ENCODE measurements at regions not wholly inside any gene's neighbourhood (a gene's known extent, or its start where the extent isn't known, plus 50 kb on each side); places are given as distances from the start of the nearest gene placed in this dataset.

DNA sequence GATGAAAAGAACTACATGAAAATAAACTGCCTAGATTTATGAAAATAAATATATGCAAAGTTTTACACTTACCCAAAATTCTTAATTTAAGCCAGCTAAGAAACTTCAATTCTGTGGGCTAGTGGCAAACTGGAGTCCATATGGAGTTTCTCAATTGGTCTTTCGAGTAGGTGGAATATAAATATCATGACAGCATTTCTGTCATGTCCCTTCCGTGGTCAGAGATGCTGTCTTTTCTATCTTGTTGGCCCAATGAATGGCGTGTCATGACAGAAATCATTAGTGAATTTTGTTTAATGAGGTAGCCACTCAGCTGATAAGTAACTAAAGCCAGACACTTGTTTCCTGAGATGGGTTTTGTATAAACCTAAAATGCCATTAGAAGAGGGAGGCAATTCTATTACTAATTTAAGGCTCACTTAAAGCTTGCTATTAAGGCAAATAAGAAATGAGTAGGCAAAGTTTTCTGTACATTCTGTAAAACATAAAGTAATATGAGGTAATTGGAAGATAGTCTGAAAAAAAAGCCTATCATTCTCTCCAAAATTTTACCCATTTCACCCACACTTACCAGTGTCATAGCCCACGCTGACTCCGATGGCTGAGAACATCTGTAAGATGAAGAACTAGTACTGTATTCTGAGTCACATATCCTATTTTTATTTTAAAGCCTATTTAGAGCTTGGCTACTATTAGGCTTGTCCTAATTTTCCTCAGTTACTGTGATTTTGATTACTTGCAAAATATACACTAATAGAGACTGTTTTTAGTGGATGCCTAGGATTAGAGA lies 419.3 kb upstream of the MEF2C start:
- TF ChIP-seq EZH2phosphoT487 (IDR thresholded peaks at IDR 0.05; ENCODE audit: borderline replicate concordance, low read depth, low read length), result no peak
- TF ChIP-seq, protein P1, sequence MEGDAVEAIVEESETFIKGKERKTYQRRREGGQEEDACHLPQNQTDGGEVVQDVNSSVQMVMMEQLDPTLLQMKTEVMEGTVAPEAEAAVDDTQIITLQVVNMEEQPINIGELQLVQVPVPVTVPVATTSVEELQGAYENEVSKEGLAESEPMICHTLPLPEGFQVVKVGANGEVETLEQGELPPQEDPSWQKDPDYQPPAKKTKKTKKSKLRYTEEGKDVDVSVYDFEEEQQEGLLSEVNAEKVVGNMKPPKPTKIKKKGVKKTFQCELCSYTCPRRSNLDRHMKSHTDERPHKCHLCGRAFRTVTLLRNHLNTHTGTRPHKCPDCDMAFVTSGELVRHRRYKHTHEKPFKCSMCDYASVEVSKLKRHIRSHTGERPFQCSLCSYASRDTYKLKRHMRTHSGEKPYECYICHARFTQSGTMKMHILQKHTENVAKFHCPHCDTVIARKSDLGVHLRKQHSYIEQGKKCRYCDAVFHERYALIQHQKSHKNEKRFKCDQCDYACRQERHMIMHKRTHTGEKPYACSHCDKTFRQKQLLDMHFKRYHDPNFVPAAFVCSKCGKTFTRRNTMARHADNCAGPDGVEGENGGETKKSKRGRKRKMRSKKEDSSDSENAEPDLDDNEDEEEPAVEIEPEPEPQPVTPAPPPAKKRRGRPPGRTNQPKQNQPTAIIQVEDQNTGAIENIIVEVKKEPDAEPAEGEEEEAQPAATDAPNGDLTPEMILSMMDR (conservative IDR thresholded peaks at IDR 0.05; ENCODE audit: low read length), result no peak
- DNase-seq (ENCODE audit: low spot score), result no peak
- intact Hi-C loops (cut with micrococcal nuclease; ENCODE audit: unreplicated experiment), result no loop called here
- no peak overlapping the region for H3K4me2 ChIP-seq (ENCODE audit: low read length)
- H3K27ac ChIP-seq (ENCODE audit: low read depth, low read length, poor library complexity, severe bottlenecking), result no peak overlapping the region
- H3K9me3 ChIP-seq (ENCODE audit: low read length), result no peaks in the 10 kb centered on the region
- H3K4me1 ChIP-seq (ENCODE audit: insufficient read depth, low read length, poor library complexity, severe bottlenecking), result no peaks in the 10 kb centered on the region
- H3K4me3 ChIP-seq (ENCODE audit: low read depth, low read length, poor library complexity, severe bottlenecking), result no peak overlapping the region
- no peaks in the 10 kb centered on the region for H3K36me3 ChIP-seq (ENCODE audit: insufficient read depth, low read length)
- no peaks in the 10 kb centered on the region for H4K20me1 ChIP-seq (ENCODE audit: insufficient read depth, low read length)
- no peaks in the 10 kb centered on the region for H3K9me2 ChIP-seq (ENCODE audit: insufficient read depth, low read length)
- no TSS peak for BruUV-seq (replicated peaks)
- no peaks in the 10 kb centered on the region for H3K79me2 ChIP-seq (ENCODE audit: insufficient read depth, low read depth, low read length)
- CTCF ChIA-PET (ENCODE audit: unreplicated experiment), result no interaction called here
- H2AFZ ChIP-seq (ENCODE audit: low read length), result no peak overlapping the region
- POLR2A ChIA-PET, result interaction anchor here (1.0 to 1.5 kb wide), 2 partner anchors 11 to 12 kb away, joined by 3 read pairs; no protein-coding TSS in a partner anchor

GRCh38 chr5:89301321-89302025 lies 418.5 kb upstream of the MEF2C start:
- TF ChIP-seq, protein P1 (conservative IDR thresholded peaks at IDR 0.05; ENCODE audit: low read length), result no peak
- no peak for TF ChIP-seq EZH2phosphoT487 (IDR thresholded peaks at IDR 0.05; ENCODE audit: borderline replicate concordance, low read depth, low read length)
- ChIA-PET POLR2A (interaction anchor here (0.8 to 1.0 kb wide), 2 partner anchors 10 kb away, joined by 3 read pairs; no protein-coding TSS in a partner anchor), CTCF (ENCODE audit: unreplicated experiment) (no interaction called here)
- Histone ChIP-seq H2AFZ (ENCODE audit: low read length) (no peak overlapping the region), H3K9me2 (ENCODE audit: insufficient read depth, low read length) (no peaks in the 10 kb centered on the region), H3K9me3 (ENCODE audit: low read length) (no peaks in the 10 kb centered on the region), H3K36me3 (ENCODE audit: insufficient read depth, low read length) (no peaks in the 10 kb centered on the region), H3K4me2 (ENCODE audit: low read length) (no peak overlapping the region), H4K20me1 (ENCODE audit: insufficient read depth, low read length) (no peaks in the 10 kb centered on the region), H3K4me3 (ENCODE audit: low read depth, low read length, poor library complexity, severe bottlenecking) (no peak overlapping the region), H3K27ac (ENCODE audit: low read depth, low read length, poor library complexity, severe bottlenecking) (no peak overlapping the region), H3K4me1 (ENCODE audit: insufficient read depth, low read length, poor library complexity, severe bottlenecking) (no peaks in the 10 kb centered on the region), H3K79me2 (ENCODE audit: insufficient read depth, low read depth, low read length) (no peaks in the 10 kb centered on the region)
- DNase-seq (ENCODE audit: low spot score), result no peak
- intact Hi-C loops (cut with micrococcal nuclease; ENCODE audit: unreplicated experiment), result no loop called here
- BruUV-seq (replicated peaks), result no TSS peak

Measured in OCI-LY7 (cell line).